GM12878 (cell line): ENCODE measurements at regions not wholly inside any gene's neighbourhood (a gene's known extent, or its start where the extent isn't known, plus 50 kb on each side); places are given as distances from the start of the nearest gene placed in this dataset.

ENCODE experiments used
- ATAC-seq: fragments of 200-7000 bp; cut with Tn5 transposase; 3 replicates; pipeline ENCODE4 v1.9.1; 2020; ENCODE audit warnings: mild to moderate bottlenecking, moderate library complexity
- BruUV-seq: library from RNA; stranded (reverse); fragments of 400-500 nt; replicated peaks from 2 replicates; lab custom pipeline; 2021; lab: Mats Ljungman, UMichigan
- CTCF ChIA-PET: fragments of 300-600 bp; sonication (Branson Sonifier 250); formaldehyde crosslinking; extraction: SDS; loops from one replicate; lab custom pipeline; 2021; ENCODE audit warnings: inconsistent platforms; lab: Yijun Ruan, JAX
- POLR2A ChIA-PET: fragments of 350-600 bp; formaldehyde crosslinking; extraction: SDS; loops from one replicate; lab custom pipeline; 2021; ENCODE audit warnings: inconsistent platforms; lab: Charles Lee
- RAD21 ChIA-PET: fragments of 300-600 bp; sonication (Branson Sonifier 250); formaldehyde crosslinking; loops from one replicate; lab custom pipeline; 2023; ENCODE audit warnings: antibody characterized with exemption; ENCODE audit not compliant: unreplicated experiment; lab: Charles Lee
- SMC1A ChIA-PET: fragments of 300-600 bp; sonication (Branson Sonifier 250); formaldehyde crosslinking; loops from one replicate; lab custom pipeline; 2023; ENCODE audit not compliant: unreplicated experiment, uncharacterized antibody; lab: Charles Lee
- DNase-seq: peaks from one replicate; pipeline ENCODE4 v3.0.0-alpha.2; 2011; ENCODE audit warnings: low read depth, low spot score
- FAIRE-seq: peaks from 3 replicates; lab custom pipeline; 2011; peaks lifted over from hg19 to GRCh38; lab: Jason Lieb, UNC
- H2AFZ ChIP-seq: 2 replicates; pipeline ENCODE4 v1.6.0; 2011; ENCODE audit warnings: low read depth, low read length, control low read depth; ENCODE audit not compliant: control insufficient read depth
- H3K27ac ChIP-seq: 2 replicates; pipeline ENCODE4 v1.5.1; 2011; ENCODE audit warnings: control low read depth; ENCODE audit not compliant: control insufficient read depth, insufficient read depth
- H3K27me3 ChIP-seq, 2 experiments: replicated peaks in 1 of 2; 2 replicates each; pipeline versions ENCODE4 v1.6.0 to v1.6.1; 2011; ENCODE audit warnings: low read length in 1 of 2; ENCODE audit not compliant: control insufficient read depth in 2 of 2, insufficient read depth in 2 of 2
- H3K36me3 ChIP-seq, 2 experiments: 2 replicates each; pipeline ENCODE4 v1.5.1; 2011; ENCODE audit warnings: low read length in 1 of 2; ENCODE audit not compliant: control insufficient read depth in 2 of 2, insufficient read depth in 2 of 2
- H3K4me1 ChIP-seq: 2 replicates; pipeline ENCODE4 v1.6.1; 2011; ENCODE audit warnings: mild to moderate bottlenecking, low read length, moderate library complexity, mixed read lengths; ENCODE audit not compliant: control insufficient read depth, insufficient read depth
- H3K4me2 ChIP-seq: 2 replicates; pipeline ENCODE4 v1.6.0; 2011; ENCODE audit warnings: control low read depth; ENCODE audit not compliant: control insufficient read depth, insufficient read depth
- H3K4me3 ChIP-seq: fragments of 200-600 bp; sonication (generic); 2 replicates; pipeline ENCODE4 v1.5.1; 2016
- H3K79me2 ChIP-seq: 2 replicates; pipeline ENCODE4 v1.6.0; 2011; ENCODE audit warnings: low read length; ENCODE audit not compliant: control insufficient read depth, insufficient read depth
- H3K9ac ChIP-seq: 2 replicates; pipeline ENCODE4 v1.8.0; 2011; ENCODE audit warnings: low read length, control low read depth, mixed read lengths; ENCODE audit not compliant: control insufficient read depth, insufficient read depth
- H3K9me3 ChIP-seq: replicated peaks from 3 replicates; pipeline ENCODE4 v1.5.1; 2011; ENCODE audit warnings: mild to moderate bottlenecking, low read length; ENCODE audit not compliant: control insufficient read depth, insufficient read depth
- H4K20me1 ChIP-seq: 2 replicates; pipeline ENCODE4 v1.6.0; 2011; ENCODE audit not compliant: control insufficient read depth, insufficient read depth
- ATF7 ChIP-seq: fragments of 450-650 bp; IDR thresholded peaks from 2 replicates; pipeline ENCODE4 v1.6.1; 2016; ENCODE audit warnings: low read depth, mild to moderate bottlenecking
- NR2F1 ChIP-seq: fragments of 450-650 bp; conservative IDR thresholded peaks from 2 replicates; pipeline ENCODE4 v1.6.1; 2017; ENCODE audit warnings: mild to moderate bottlenecking
- RCOR1 ChIP-seq: conservative IDR thresholded peaks from 2 replicates; pipeline ENCODE4 v1.6.1; 2012; ENCODE audit warnings: low read depth, low read length, improper control_type of control experiment
- TAF1 ChIP-seq: IDR thresholded peaks from 2 replicates; pipeline ENCODE4 v1.6.1; 2011; ENCODE audit warnings: mild to moderate bottlenecking, low read depth, low read length, borderline replicate concordance
- ZBED1 ChIP-seq: IDR thresholded peaks from 2 replicates; pipeline ENCODE4 v1.6.1; 2016; ENCODE audit warnings: borderline replicate concordance
- ZNF622 ChIP-seq: fragments of 450-650 bp; IDR thresholded peaks from 2 replicates; pipeline ENCODE4 v1.6.1; 2017; ENCODE audit warnings: mild to moderate bottlenecking, inconsistent platforms
- WGBS: methylation state at CpG from one replicate; pipeline ENCODE4 v1.1.6; 2016; ENCODE audit warnings: low lambda C conversion rate; ENCODE audit not compliant: insufficient replicate concordance, insufficient coverage; ENCODE audit errors: missing lambda C conversion rate; 5-methylcytosine and 5-hydroxymethylcytosine counted together
- in situ Hi-C: fragments of 300-500 bp; cut with MboI; formaldehyde crosslinking; loops from 9 replicates; pipeline ENCODE4 v1.14.3; 2018; ENCODE audit warnings: mixed read lengths
- intact Hi-C: fragments of 100-400 bp; cut with micrococcal nuclease; formaldehyde crosslinking; loops from one replicate; pipeline ENCODE4 v1.14.2; 2022; ENCODE audit not compliant: unreplicated experiment
- TF ChIP-seq, protein P1 (sequence below): IDR thresholded peaks from 2 replicates; pipeline ENCODE4 v1.6.1; 2012; ENCODE audit warnings: mild to moderate bottlenecking, low read depth, low read length
- TF ChIP-seq, protein P2 (sequence below): IDR thresholded peaks from 2 replicates; pipeline ENCODE4 v1.6.1; 2012; ENCODE audit warnings: low read depth, low read length, improper control_type of control experiment
- TF ChIP-seq, protein P3 (sequence below): fragments of 450-650 bp; IDR thresholded peaks from 2 replicates; pipeline ENCODE4 v1.6.1; 2017; ENCODE audit warnings: borderline replicate concordance
- TF ChIP-seq, protein P4 (sequence below): fragments of 450-650 bp; IDR thresholded peaks from 2 replicates; pipeline ENCODE4 v1.6.1; 2017; ENCODE audit warnings: antibody characterized with exemption, mild to moderate bottlenecking, moderate library complexity
- TF ChIP-seq, protein P5 (sequence below): fragments of 450-650 bp; IDR thresholded peaks from 2 replicates; pipeline ENCODE4 v1.6.1; 2018; ENCODE audit warnings: mild to moderate bottlenecking, low read depth, moderate library complexity; ENCODE audit not compliant: partially characterized antibody

DNA sequence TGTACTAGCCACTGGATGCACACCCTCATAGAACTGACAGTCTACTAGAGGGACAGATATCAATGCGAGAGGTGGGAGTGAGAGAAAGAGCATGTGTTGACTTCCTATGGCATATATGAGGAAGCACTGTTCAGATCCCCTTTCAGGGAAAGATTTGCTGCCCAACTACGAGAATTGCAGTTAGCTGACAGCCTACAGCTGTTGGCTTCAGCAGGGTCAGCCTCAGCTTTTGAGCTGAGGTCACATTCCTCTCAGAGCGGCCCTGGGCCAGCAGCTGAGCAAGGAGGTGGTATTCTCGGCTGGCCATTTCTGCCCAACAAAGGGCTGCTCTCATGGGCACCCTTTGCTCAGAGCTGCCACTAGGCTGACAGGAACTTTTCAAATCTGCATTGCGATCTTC is 580.2 kb downstream of the MID1IP1 start:
- Histone ChIP-seq H3K9ac (no peak overlapping the region), H4K20me1 (no peaks in the 10 kb centered on the region), H3K4me3 (no peak overlapping the region), H3K27me3 (no peaks in the 10 kb centered on the region; a peak in 1 of 4 replicates), H3K79me2 (no peaks in the 10 kb centered on the region), H3K9me3 (peaks cover 1% of the 10 kb centered on the region; the same call in 1 of the 3 replicates), H3K4me2 (no peak overlapping the region), H3K4me1 (no peaks in the 10 kb centered on the region), H3K27ac (no peak overlapping the region), H3K36me3 (no peaks in the 10 kb centered on the region), H2AFZ (no peak overlapping the region)
- in situ Hi-C loops: no loop called here
- TF ChIP-seq, protein P1, sequence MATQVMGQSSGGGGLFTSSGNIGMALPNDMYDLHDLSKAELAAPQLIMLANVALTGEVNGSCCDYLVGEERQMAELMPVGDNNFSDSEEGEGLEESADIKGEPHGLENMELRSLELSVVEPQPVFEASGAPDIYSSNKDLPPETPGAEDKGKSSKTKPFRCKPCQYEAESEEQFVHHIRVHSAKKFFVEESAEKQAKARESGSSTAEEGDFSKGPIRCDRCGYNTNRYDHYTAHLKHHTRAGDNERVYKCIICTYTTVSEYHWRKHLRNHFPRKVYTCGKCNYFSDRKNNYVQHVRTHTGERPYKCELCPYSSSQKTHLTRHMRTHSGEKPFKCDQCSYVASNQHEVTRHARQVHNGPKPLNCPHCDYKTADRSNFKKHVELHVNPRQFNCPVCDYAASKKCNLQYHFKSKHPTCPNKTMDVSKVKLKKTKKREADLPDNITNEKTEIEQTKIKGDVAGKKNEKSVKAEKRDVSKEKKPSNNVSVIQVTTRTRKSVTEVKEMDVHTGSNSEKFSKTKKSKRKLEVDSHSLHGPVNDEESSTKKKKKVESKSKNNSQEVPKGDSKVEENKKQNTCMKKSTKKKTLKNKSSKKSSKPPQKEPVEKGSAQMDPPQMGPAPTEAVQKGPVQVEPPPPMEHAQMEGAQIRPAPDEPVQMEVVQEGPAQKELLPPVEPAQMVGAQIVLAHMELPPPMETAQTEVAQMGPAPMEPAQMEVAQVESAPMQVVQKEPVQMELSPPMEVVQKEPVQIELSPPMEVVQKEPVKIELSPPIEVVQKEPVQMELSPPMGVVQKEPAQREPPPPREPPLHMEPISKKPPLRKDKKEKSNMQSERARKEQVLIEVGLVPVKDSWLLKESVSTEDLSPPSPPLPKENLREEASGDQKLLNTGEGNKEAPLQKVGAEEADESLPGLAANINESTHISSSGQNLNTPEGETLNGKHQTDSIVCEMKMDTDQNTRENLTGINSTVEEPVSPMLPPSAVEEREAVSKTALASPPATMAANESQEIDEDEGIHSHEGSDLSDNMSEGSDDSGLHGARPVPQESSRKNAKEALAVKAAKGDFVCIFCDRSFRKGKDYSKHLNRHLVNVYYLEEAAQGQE: no peak
- TF ChIP-seq, protein P2, sequence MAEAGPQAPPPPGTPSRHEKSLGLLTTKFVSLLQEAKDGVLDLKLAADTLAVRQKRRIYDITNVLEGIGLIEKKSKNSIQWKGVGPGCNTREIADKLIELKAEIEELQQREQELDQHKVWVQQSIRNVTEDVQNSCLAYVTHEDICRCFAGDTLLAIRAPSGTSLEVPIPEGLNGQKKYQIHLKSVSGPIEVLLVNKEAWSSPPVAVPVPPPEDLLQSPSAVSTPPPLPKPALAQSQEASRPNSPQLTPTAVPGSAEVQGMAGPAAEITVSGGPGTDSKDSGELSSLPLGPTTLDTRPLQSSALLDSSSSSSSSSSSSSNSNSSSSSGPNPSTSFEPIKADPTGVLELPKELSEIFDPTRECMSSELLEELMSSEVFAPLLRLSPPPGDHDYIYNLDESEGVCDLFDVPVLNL: no peak
- TF ChIP-seq, protein P3, sequence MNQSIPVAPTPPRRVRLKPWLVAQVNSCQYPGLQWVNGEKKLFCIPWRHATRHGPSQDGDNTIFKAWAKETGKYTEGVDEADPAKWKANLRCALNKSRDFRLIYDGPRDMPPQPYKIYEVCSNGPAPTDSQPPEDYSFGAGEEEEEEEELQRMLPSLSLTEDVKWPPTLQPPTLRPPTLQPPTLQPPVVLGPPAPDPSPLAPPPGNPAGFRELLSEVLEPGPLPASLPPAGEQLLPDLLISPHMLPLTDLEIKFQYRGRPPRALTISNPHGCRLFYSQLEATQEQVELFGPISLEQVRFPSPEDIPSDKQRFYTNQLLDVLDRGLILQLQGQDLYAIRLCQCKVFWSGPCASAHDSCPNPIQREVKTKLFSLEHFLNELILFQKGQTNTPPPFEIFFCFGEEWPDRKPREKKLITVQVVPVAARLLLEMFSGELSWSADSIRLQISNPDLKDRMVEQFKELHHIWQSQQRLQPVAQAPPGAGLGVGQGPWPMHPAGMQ: no peak
- no peak for TF ChIP-seq ZBED1
- no peak for TF ChIP-seq NR2F1
- TF ChIP-seq, protein P4, sequence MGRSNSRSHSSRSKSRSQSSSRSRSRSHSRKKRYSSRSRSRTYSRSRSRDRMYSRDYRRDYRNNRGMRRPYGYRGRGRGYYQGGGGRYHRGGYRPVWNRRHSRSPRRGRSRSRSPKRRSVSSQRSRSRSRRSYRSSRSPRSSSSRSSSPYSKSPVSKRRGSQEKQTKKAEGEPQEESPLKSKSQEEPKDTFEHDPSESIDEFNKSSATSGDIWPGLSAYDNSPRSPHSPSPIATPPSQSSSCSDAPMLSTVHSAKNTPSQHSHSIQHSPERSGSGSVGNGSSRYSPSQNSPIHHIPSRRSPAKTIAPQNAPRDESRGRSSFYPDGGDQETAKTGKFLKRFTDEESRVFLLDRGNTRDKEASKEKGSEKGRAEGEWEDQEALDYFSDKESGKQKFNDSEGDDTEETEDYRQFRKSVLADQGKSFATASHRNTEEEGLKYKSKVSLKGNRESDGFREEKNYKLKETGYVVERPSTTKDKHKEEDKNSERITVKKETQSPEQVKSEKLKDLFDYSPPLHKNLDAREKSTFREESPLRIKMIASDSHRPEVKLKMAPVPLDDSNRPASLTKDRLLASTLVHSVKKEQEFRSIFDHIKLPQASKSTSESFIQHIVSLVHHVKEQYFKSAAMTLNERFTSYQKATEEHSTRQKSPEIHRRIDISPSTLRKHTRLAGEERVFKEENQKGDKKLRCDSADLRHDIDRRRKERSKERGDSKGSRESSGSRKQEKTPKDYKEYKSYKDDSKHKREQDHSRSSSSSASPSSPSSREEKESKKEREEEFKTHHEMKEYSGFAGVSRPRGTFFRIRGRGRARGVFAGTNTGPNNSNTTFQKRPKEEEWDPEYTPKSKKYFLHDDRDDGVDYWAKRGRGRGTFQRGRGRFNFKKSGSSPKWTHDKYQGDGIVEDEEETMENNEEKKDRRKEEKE: no peak
- TF ChIP-seq RCOR1: no peak
- TF ChIP-seq TAF1: no peak
- TF ChIP-seq, protein P5, sequence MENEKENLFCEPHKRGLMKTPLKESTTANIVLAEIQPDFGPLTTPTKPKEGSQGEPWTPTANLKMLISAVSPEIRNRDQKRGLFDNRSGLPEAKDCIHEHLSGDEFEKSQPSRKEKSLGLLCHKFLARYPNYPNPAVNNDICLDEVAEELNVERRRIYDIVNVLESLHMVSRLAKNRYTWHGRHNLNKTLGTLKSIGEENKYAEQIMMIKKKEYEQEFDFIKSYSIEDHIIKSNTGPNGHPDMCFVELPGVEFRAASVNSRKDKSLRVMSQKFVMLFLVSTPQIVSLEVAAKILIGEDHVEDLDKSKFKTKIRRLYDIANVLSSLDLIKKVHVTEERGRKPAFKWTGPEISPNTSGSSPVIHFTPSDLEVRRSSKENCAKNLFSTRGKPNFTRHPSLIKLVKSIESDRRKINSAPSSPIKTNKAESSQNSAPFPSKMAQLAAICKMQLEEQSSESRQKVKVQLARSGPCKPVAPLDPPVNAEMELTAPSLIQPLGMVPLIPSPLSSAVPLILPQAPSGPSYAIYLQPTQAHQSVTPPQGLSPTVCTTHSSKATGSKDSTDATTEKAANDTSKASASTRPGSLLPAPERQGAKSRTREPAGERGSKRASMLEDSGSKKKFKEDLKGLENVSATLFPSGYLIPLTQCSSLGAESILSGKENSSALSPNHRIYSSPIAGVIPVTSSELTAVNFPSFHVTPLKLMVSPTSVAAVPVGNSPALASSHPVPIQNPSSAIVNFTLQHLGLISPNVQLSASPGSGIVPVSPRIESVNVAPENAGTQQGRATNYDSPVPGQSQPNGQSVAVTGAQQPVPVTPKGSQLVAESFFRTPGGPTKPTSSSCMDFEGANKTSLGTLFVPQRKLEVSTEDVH: no peak
- no peak for TF ChIP-seq ZNF622
- TF ChIP-seq ATF7: no peak
- BruUV-seq: no TSS peak
- intact Hi-C loops: no loop called here
- 25% methylated on average over 5 of the region's 5 CpGs for WGBS
- DNase-seq: no peak
- ChIA-PET CTCF (no interaction called here), RAD21 (no interaction called here), POLR2A (no interaction called here), SMC1A (no interaction called here)
- no peak for ATAC-seq
- FAIRE-seq: no peak
